HEK293 (cell line): ENCODE measurements at regions not wholly inside any gene's neighbourhood (a gene's known extent, or its start where the extent isn't known, plus 50 kb on each side); places are given as distances from the start of the nearest gene placed in this dataset.

Experiments used
- CTCF ChIA-PET: fragments of 350-600 bp; formaldehyde crosslinking; extraction: SDS; loops from one replicate; lab custom pipeline; 2021; ENCODE audit warnings: antibody characterized with exemption; lab: Yijun Ruan, JAX
- POLR2A ChIA-PET: fragments of 300-600 bp; formaldehyde crosslinking; extraction: SDS; loops from one replicate; lab custom pipeline; 2020; ENCODE audit warnings: antibody characterized with exemption, inconsistent platforms; lab: Yijun Ruan, JAX
- H3K27ac ChIP-seq: fragments of 200-500 bp; sonication (Bioruptor generic); 2 replicates; pipeline ENCODE4 v1.5.1; 2014; ENCODE audit warnings: low read depth, low read length, control low read depth, inconsistent platforms; ENCODE audit errors: extremely low read depth
- H3K36me3 ChIP-seq, 2 experiments: fragments of 200-500 bp in 1 of 2; sonication (Bioruptor generic) in 1 of 2; 1 replicate in 1 of 2; 2 replicates in 1 of 2; pipeline ENCODE4 v1.5.1; 2014 to 2017; ENCODE audit warnings: inconsistent platforms in 2 of 2, low read length in 2 of 2; ENCODE audit not compliant: control insufficient read depth in 2 of 2, insufficient read depth in 1 of 2
- H3K4me1 ChIP-seq: fragments of 200-500 bp; sonication (Bioruptor generic); 2 replicates; pipeline ENCODE4 v1.5.1; 2014; ENCODE audit warnings: mild to moderate bottlenecking, low read length, inconsistent platforms; ENCODE audit not compliant: control insufficient read depth, insufficient read depth
- H3K4me3 ChIP-seq: 2 replicates; pipeline ENCODE4 v1.5.1; 2011; ENCODE audit warnings: low read depth, mild to moderate bottlenecking, control low read depth, low read length, moderate library complexity
- H3K9me3 ChIP-seq: fragments of 200-500 bp; sonication (Bioruptor generic); 2 replicates; pipeline ENCODE4 v1.5.1; 2014; ENCODE audit warnings: low read depth, low read length, inconsistent platforms; ENCODE audit not compliant: control insufficient read depth, insufficient read depth
- BCL11B ChIP-seq: fragments of 450-650 bp; formaldehyde crosslinking; IDR thresholded peaks from 2 replicates; pipeline ENCODE4 v1.5.1; 2016; ENCODE audit warnings: low read depth, missing biosample characterization, missing genetic modification characterization
- SETDB1 ChIP-seq: IDR thresholded peaks from one replicate; pipeline ENCODE4 v1.6.1; 2017; ENCODE audit warnings: mild to moderate bottlenecking, low read length, moderate library complexity, mixed read lengths; ENCODE audit not compliant: insufficient read length
- ZBTB1 ChIP-seq: fragments of 450-650 bp; formaldehyde crosslinking; IDR thresholded peaks from 2 replicates; pipeline ENCODE4 v1.5.1; 2016; ENCODE audit warnings: missing biosample characterization, missing genetic modification characterization
- ZNF16 ChIP-seq: fragments of 450-650 bp; formaldehyde crosslinking; IDR thresholded peaks from 2 replicates; pipeline ENCODE4 v1.5.1; 2016; ENCODE audit warnings: low read depth, missing biosample characterization, missing genetic modification characterization
- ZNF23 ChIP-seq: fragments of 450-650 bp; formaldehyde crosslinking; IDR thresholded peaks from 2 replicates; pipeline ENCODE4 v1.5.1; 2016; ENCODE audit warnings: missing biosample characterization, missing genetic modification characterization, borderline replicate concordance
- ZNF248 ChIP-seq: fragments of 450-650 bp; formaldehyde crosslinking; IDR thresholded peaks from 2 replicates; pipeline ENCODE4 v1.5.1; 2017; ENCODE audit warnings: missing biosample characterization, missing genetic modification characterization
- ZNF555 ChIP-seq: fragments of 450-650 bp; formaldehyde crosslinking; conservative IDR thresholded peaks from 2 replicates; pipeline ENCODE4 v1.5.1; 2017; ENCODE audit warnings: missing biosample characterization, mild to moderate bottlenecking, missing genetic modification characterization, inconsistent platforms
- ZNF560 ChIP-seq: fragments of 450-650 bp; formaldehyde crosslinking; IDR thresholded peaks from 2 replicates; pipeline ENCODE4 v1.5.1; 2017; ENCODE audit warnings: missing biosample characterization, missing genetic modification characterization, borderline replicate concordance
- ZNF561 ChIP-seq: fragments of 450-650 bp; IDR thresholded peaks from 2 replicates; pipeline ENCODE4 v1.5.1; 2018; ENCODE audit warnings: missing biosample characterization, missing genetic modification characterization, borderline replicate concordance
- ZNF610 ChIP-seq: fragments of 450-650 bp; formaldehyde crosslinking; IDR thresholded peaks from 2 replicates; pipeline ENCODE4 v1.5.1; 2016; ENCODE audit warnings: missing biosample characterization, missing genetic modification characterization, borderline replicate concordance
- ZNF626 ChIP-seq: fragments of 450-650 bp; sonication (Bioruptor Pico); formaldehyde crosslinking; IDR thresholded peaks from 2 replicates; pipeline ENCODE4 v1.5.1; 2018; ENCODE audit warnings: missing biosample characterization, missing genetic modification characterization, inconsistent platforms
- ZSCAN16 ChIP-seq: fragments of 450-650 bp; formaldehyde crosslinking; IDR thresholded peaks from 2 replicates; pipeline ENCODE4 v1.5.1; 2016; ENCODE audit warnings: missing biosample characterization, missing genetic modification characterization
- TF ChIP-seq, protein P1 (sequence below): fragments of 450-650 bp; formaldehyde crosslinking; IDR thresholded peaks from 2 replicates; pipeline ENCODE4 v1.5.1; 2016; ENCODE audit warnings: missing biosample characterization, missing genetic modification characterization
- TF ChIP-seq, protein P2 (sequence below): fragments of 450-650 bp; formaldehyde crosslinking; IDR thresholded peaks from 2 replicates; pipeline ENCODE4 v1.5.1; 2016; ENCODE audit warnings: missing biosample characterization, missing genetic modification characterization
- TF ChIP-seq, protein P3 (sequence below): fragments of 450-650 bp; formaldehyde crosslinking; IDR thresholded peaks from 2 replicates; pipeline ENCODE4 v1.5.1; 2016; ENCODE audit warnings: missing biosample characterization, missing genetic modification characterization
- TF ChIP-seq, protein P4 (sequence below): fragments of 450-650 bp; formaldehyde crosslinking; IDR thresholded peaks from 2 replicates; pipeline ENCODE4 v1.5.1; 2016; ENCODE audit warnings: missing biosample characterization, missing genetic modification characterization
- TF ChIP-seq, protein P5 (sequence below): fragments of 450-650 bp; formaldehyde crosslinking; IDR thresholded peaks from 2 replicates; pipeline ENCODE4 v1.5.1; 2016; ENCODE audit warnings: missing biosample characterization, missing genetic modification characterization
- TF ChIP-seq, protein P6 (sequence below): fragments of 450-650 bp; formaldehyde crosslinking; IDR thresholded peaks from 2 replicates; pipeline ENCODE4 v1.5.1; 2016; ENCODE audit warnings: missing biosample characterization, missing genetic modification characterization
- TF ChIP-seq, protein P7 (sequence below): fragments of 450-650 bp; formaldehyde crosslinking; IDR thresholded peaks from 2 replicates; pipeline ENCODE4 v1.5.1; 2016; ENCODE audit warnings: missing biosample characterization, missing genetic modification characterization

DNA sequence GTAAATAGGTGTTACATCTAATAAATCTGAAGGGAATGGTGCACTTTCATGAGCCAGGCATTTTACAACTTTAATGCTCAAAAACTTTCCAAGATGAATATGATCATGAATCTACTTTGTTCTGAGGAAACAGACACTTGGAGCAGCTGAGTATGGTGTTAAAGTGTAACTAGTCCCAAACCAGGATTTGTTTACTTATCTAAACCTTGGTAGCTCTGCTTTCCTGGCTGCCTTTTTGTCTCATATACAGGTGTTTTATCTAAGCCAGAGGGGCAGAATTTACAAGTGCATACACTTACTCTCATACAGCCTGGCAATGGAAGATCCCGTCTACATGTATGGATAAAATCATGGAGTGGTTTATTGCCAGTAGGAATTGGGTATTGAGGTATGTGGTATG, 171.5 kb downstream of the FAT3 start:
- H3K27ac ChIP-seq, result no peak overlapping the region
- TF ChIP-seq, protein P1, sequence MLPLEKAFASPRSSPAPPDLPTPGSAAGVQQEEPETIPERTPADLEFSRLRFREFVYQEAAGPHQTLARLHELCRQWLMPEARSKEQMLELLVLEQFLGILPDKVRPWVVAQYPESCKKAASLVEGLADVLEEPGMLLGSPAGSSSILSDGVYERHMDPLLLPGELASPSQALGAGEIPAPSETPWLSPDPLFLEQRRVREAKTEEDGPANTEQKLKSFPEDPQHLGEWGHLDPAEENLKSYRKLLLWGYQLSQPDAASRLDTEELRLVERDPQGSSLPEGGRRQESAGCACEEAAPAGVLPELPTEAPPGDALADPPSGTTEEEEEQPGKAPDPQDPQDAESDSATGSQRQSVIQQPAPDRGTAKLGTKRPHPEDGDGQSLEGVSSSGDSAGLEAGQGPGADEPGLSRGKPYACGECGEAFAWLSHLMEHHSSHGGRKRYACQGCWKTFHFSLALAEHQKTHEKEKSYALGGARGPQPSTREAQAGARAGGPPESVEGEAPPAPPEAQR (tag by site-specific recombination), result no peak
- no peak for TF ChIP-seq BCL11B (tag by site-specific recombination)
- TF ChIP-seq ZBTB1, result no peak
- TF ChIP-seq, protein P2, sequence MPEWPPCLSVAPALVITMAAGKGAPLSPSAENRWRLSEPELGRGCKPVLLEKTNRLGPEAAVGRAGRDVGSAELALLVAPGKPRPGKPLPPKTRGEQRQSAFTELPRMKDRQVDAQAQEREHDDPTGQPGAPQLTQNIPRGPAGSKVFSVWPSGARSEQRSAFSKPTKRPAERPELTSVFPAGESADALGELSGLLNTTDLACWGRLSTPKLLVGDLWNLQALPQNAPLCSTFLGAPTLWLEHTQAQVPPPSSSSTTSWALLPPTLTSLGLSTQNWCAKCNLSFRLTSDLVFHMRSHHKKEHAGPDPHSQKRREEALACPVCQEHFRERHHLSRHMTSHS (tag by site-specific recombination), result no peak
- no peak for TF ChIP-seq ZNF23
- TF ChIP-seq, protein P3, sequence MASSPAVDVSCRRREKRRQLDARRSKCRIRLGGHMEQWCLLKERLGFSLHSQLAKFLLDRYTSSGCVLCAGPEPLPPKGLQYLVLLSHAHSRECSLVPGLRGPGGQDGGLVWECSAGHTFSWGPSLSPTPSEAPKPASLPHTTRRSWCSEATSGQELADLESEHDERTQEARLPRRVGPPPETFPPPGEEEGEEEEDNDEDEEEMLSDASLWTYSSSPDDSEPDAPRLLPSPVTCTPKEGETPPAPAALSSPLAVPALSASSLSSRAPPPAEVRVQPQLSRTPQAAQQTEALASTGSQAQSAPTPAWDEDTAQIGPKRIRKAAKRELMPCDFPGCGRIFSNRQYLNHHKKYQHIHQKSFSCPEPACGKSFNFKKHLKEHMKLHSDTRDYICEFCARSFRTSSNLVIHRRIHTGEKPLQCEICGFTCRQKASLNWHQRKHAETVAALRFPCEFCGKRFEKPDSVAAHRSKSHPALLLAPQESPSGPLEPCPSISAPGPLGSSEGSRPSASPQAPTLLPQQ, result no peak
- ChIA-PET CTCF (interaction anchor here (0.6 to 1.7 kb wide), 3 partner anchors 55 to 240 kb away, joined by 3 to 5 read pairs (median 4); no protein-coding TSS in a partner anchor), POLR2A (no interaction called here)
- no peak overlapping the region for H3K4me3 ChIP-seq
- H3K9me3 ChIP-seq, result no peaks in the 10 kb centered on the region
- 0 out of 2 replicates have a peak, but pooled peaks cover 2% of the 10 kb centered on the region for H3K4me1 ChIP-seq
- H3K36me3 ChIP-seq, result no peaks in the 10 kb centered on the region

DNA sequence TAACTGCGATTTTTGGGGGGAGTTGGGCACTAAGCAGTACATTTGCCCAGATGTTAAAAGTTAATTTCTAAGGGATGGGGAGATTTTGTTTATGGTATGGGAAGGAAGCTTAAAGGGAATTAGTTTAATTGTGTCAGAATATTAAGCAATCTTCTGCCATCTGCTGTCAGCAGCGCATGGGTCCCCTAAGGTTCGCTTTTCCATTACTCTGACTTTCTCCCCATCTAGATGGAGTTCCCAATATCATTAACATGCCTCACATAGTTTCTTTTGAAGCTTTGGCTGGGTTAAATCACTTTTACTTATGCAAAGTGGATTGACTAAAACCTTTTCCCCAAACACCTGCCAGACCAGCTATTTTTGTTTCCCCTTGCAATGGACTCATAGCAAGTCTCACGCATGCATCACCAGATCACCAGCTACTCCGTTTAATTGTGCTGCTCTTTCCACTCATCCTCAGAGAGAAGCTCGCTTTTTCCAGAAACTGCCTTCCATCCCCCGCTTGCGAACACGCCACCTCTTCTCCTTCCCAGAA, 172.7 kb downstream of the FAT3 start:
- Histone ChIP-seq H3K27ac (no peak overlapping the region), H3K36me3 (no peaks in the 10 kb centered on the region), H3K4me3 (no peak overlapping the region), H3K9me3 (no peaks in the 10 kb centered on the region), H3K4me1 (0 out of 2 replicates have a peak, but pooled peaks cover 2% of the 10 kb centered on the region)
- CTCF ChIA-PET, result interaction anchor here (0.5 to 1.1 kb wide), 3 partner anchors 56 to 166 kb away, joined by 3 to 6 read pairs (median 3); no protein-coding TSS in a partner anchor
- TF ChIP-seq ZNF560 (no peak), ZNF16 (no peak), ZNF248 (tag by site-specific recombination) (no peak), ZNF610 (no peak), ZSCAN16 (tag by site-specific recombination) (no peak), ZNF561 (tag by site-specific recombination) (no peak), ZNF626 (no peak), SETDB1 (no peak), ZNF555 (tag by site-specific recombination) (no peak)
- TF ChIP-seq, protein P4, sequence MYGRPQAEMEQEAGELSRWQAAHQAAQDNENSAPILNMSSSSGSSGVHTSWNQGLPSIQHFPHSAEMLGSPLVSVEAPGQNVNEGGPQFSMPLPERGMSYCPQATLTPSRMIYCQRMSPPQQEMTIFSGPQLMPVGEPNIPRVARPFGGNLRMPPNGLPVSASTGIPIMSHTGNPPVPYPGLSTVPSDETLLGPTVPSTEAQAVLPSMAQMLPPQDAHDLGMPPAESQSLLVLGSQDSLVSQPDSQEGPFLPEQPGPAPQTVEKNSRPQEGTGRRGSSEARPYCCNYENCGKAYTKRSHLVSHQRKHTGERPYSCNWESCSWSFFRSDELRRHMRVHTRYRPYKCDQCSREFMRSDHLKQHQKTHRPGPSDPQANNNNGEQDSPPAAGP (tag by site-specific recombination), result no peak
- TF ChIP-seq, protein P5, sequence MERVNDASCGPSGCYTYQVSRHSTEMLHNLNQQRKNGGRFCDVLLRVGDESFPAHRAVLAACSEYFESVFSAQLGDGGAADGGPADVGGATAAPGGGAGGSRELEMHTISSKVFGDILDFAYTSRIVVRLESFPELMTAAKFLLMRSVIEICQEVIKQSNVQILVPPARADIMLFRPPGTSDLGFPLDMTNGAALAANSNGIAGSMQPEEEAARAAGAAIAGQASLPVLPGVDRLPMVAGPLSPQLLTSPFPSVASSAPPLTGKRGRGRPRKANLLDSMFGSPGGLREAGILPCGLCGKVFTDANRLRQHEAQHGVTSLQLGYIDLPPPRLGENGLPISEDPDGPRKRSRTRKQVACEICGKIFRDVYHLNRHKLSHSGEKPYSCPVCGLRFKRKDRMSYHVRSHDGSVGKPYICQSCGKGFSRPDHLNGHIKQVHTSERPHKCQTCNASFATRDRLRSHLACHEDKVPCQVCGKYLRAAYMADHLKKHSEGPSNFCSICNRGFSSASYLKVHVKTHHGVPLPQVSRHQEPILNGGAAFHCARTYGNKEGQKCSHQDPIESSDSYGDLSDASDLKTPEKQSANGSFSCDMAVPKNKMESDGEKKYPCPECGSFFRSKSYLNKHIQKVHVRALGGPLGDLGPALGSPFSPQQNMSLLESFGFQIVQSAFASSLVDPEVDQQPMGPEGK (tag by site-specific recombination), result no peak
- TF ChIP-seq, protein P6, sequence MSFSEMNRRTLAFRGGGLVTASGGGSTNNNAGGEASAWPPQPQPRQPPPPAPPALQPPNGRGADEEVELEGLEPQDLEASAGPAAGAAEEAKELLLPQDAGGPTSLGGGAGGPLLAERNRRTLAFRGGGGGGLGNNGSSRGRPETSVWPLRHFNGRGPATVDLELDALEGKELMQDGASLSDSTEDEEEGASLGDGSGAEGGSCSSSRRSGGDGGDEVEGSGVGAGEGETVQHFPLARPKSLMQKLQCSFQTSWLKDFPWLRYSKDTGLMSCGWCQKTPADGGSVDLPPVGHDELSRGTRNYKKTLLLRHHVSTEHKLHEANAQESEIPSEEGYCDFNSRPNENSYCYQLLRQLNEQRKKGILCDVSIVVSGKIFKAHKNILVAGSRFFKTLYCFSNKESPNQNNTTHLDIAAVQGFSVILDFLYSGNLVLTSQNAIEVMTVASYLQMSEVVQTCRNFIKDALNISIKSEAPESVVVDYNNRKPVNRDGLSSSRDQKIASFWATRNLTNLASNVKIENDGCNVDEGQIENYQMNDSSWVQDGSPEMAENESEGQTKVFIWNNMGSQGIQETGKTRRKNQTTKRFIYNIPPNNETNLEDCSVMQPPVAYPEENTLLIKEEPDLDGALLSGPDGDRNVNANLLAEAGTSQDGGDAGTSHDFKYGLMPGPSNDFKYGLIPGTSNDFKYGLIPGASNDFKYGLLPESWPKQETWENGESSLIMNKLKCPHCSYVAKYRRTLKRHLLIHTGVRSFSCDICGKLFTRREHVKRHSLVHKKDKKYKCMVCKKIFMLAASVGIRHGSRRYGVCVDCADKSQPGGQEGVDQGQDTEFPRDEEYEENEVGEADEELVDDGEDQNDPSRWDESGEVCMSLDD (tag by site-specific recombination), result no peak
- TF ChIP-seq, protein P7, sequence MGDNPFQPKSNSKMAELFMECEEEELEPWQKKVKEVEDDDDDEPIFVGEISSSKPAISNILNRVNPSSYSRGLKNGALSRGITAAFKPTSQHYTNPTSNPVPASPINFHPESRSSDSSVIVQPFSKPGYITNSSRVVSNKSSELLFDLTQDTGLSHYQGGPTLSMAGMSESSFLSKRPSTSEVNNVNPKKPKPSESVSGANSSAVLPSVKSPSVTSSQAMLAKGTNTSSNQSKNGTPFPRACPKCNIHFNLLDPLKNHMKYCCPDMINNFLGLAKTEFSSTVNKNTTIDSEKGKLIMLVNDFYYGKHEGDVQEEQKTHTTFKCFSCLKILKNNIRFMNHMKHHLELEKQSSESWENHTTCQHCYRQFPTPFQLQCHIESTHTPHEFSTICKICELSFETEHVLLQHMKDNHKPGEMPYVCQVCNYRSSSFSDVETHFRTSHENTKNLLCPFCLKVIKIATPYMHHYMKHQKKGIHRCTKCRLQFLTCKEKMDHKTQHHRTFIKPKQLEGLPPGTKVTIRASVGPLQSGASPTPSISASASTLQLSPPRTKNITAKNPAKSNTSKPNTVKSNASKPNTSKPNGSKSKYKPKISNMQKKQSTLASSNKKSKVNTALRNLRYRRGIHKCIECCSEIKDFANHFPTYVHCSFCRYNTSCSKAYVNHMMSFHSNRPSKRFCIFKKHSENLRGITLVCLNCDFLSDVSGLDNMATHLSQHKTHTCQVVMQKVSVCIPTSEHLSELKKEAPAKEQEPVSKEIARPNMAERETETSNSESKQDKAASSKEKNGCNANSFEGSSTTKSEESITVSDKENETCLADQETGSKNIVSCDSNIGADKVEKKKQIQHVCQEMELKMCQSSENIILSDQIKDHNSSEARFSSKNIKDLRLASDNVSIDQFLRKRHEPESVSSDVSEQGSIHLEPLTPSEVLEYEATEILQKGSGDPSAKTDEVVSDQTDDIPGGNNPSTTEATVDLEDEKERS, result no peak
- POLR2A ChIA-PET, result interaction anchor here (1.0 kb wide), 1 partner anchor 171 kb away, joined by 4 read pairs; no protein-coding TSS in a partner anchor
